GM18507 (cell line): ENCODE measurements at regions not wholly inside any gene's neighbourhood (a gene's known extent, or its start where the extent isn't known, plus 50 kb on each side); places are given as distances from the start of the nearest gene placed in this dataset.
"Not testable (repeated sequence)": the region's sequence is repeated elsewhere in the genome, so short reads cannot be mapped to it uniquely, and the experiment has no call there.

Experiments
- DNase-seq: peaks from one replicate; pipeline ENCODE4 v3.0.0; 2011; ENCODE audit warnings: low read depth; ENCODE audit not compliant: insufficient read length; ENCODE audit errors: extremely low spot score
- FAIRE-seq: peaks from 2 replicates; lab custom pipeline; 2011; peaks lifted over from hg19 to GRCh38; lab: Jason Lieb, UNC

DNA sequence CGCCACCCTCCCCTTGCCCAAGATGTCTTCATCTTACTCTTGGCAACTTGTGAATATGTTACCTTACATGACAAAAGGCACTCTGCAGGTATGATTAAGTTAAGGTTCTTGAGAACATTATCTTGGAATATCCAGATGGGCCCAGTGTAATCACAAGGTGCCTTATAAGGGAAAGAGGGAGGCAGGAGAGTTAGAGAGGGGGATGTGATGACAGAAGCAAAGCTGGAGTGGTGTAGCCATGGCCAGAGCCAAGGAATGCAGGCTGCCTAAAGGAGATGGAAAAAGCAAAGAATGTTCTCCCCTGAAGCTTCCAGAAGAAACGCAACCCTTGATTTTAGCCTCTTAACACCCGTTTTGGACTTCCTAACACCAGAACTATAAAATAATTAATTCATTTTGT, 318.0 kb downstream of the C7orf25 start:
- DNase-seq: no peak
- FAIRE-seq: no peak

- DNase-seq (no peak), FAIRE-seq (no peak)
These were observed 321.0 kb downstream of the C7orf25 start for GRCh38 chr7:42590771-42591310.

- no peak for DNase-seq
- FAIRE-seq: no peak
These were observed 323.0 kb downstream of the C7orf25 start for GRCh38 chr7:42588876-42589275.

DNA sequence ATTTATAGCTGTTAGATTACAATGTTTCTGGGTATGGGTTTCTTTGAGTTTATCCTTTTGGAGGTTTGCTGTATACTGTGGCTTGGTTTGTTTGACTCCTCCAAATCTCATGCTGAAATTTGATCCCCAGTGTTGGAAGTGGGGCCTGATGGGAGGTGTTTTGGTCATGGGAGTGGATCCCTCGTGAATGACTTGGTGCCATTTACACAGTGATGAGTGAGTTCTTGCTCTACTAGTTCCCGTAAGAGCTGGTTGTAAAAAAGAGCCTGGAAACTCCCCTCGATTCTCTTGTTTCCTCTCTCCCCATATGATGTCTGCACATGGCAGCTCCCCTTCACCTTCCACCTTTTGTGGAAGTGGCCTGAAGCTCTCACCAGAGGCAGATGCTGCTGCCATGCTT, 324.1 kb downstream of the C7orf25 start:
- DNase-seq (no peak), FAIRE-seq (no peak)

GRCh38 chr7:42580061-42580460, 331.8 kb downstream of the C7orf25 start:
- no peak for FAIRE-seq

DNA sequence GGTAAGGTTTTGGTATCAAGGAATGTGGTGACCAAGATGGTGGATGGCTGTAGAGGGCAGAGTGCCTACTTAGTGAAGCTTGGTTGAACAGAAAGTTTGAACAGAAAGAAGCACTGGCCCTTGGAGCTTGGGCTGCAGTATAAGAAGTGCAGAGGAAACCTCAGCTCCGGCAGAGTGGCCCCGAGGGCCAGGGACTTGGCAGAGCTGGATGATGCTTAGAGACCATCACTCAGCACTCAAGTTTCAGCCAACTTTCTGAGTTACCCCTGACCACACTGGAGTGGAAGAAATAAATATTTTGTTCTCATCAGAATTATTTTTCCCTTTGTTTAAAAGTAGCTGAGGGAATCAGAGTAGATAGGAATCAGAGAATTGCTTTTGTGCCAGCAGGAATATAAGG, 336.7 kb downstream of the C7orf25 start:
- DNase-seq (no peak), FAIRE-seq (no peak)

More at GRCh38 chr7:42580061-42580460, 331.8 kb downstream of the C7orf25 start:
- DNase-seq: no peak

GRCh38 chr7:42574685-42575084, 337.2 kb downstream of the C7orf25 start:
- DNase-seq (no peak), FAIRE-seq (no peak)

DNA sequence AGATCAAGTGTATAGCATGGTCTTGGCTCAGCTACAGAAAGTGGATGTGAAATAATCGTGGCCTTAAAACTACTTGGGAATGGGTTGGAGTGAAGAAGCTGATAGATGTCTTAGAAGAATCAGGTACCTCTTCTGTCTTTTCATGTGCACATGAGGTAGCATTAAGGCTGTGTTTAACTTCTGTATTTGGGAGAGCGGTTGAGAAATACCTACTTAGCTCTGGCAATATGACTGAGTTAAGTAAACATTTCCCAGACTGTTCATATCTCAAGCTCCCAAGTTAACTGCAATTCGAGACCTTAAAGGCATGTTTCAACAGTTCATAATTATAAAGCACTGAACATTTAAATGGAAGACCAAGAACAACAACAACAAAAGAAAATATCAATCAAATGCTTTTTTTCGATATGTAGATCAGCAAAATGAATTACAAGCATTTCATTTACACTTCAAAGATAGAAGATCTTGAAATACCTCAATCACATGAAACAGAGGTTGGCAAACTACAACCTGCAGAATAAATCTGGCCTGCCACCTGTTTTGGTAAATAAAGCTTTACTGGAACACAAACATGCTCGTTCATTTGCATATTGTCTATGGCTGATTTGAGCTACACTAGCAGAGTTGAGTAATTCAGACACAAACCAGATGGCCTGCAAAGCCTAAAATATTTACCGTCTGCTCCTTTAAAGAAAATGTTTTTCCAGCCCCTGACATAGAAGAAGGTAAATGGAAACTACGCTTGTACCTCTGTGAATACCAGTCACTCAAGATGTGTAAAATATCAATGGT, 337.1 kb upstream of the GLI3 start:
- FAIRE-seq: no peak

DNA sequence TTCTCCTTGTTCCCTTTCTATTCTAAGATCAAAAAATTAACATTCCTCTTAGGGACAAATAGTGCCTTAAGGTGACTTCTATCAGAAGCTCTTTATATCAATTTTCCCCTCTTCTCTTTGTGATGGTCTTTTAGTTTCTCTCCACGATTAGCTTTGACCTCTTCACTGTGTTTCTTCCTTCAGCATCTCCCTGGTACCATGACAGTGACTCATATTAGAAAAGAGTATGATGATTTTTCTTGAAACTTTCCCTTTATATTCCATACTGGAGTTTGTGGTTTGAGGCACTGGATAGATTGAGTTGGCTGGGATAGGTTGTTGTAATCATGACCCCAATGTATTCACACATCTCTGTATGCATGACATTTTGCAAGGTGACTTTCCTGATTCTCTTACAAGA, 335.6 kb upstream of the GLI3 start:
- DNase-seq: no peak
- FAIRE-seq: no peak

More for the DNA sequence above, 337.1 kb upstream of the GLI3 start:
- DNase-seq: no peak

DNA sequence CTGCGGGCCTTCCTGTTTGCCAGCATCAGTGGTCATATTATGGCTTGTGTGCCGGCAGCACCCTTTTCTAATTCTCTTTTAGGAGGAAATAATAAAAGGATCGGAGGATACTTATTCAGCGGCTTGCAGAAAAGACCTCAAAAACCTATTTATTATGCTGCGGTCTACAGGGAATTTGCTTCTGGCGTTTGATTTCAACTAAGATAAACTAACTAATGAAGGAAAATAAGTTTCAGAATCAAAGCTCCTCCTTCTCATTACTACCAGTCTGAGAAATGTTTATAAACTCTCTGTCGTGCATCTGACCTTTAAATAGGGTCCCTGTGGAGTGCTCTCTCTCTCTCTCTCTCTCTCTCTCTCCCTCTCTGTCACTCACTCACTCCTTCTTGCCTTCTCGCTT, 335.0 kb upstream of the GLI3 start:
- DNase-seq (no peak), FAIRE-seq (no peak)

GRCh38 chr7:42570944-42571343, 333.9 kb upstream of the GLI3 start:
- DNase-seq (no peak), FAIRE-seq (no peak)

DNA sequence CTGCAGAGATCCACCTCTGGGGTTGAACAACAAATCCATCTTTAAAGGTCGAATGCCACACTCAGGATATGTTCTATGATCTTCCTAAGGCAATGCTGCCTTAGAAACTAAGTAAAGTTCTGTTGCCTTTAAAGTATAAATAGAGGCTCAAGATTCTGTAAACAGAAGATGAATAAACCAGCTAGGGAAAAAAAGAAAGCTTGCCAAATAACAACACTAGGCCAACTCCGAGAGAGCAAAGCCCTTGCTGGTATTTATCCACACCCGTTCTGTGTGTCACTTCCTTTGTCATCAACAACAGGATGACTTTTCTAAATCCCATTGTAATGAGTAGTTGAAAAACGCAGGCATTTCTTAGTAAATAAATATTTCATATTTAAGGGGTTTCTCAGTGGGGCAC, 330.0 kb upstream of the GLI3 start:
- FAIRE-seq (no peak), DNase-seq (no peak)

- FAIRE-seq (no peak), DNase-seq (no peak)
These were observed 324.8 kb upstream of the GLI3 start for GRCh38 chr7:42561797-42562196.

DNA sequence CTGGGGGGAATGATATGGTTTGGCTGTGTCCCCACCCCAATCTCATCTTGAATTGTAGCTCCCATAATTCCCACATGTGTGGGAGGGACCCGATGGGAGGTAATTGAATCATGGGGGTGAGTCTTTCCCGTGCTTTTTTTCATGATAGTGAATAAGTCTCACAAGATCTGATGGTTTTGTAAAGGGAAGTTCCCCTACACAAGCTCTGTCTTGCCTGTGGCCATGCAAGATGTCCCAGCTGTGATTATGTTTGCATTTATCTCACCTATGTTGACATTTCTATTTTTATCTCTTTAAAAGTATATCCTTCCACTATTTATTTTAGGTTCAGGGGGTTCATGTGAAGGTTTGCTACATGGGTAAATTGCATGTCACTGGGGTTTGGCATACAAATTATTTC, 323.9 kb upstream of the GLI3 start:
- no peak for DNase-seq
- FAIRE-seq: no peak

DNA sequence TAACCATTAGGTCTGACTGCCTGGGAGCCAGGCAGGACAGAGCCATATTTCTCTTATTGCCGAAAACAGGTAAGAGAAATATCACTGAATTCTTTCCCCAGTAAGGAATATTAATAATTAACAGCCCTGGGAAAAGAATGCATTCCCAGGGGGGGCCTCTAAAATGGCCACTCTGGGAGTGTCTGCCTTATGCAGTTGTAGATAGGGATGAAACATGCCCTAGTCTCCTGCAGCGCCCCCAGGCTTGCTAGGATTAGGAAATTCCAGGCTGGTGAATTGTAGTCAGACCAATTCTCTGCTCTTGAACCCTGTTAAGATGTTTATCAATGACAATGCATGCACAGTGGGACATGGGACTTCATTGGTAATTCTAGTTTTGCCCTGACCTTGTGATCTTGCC, 317.9 kb upstream of the GLI3 start:
- not testable (repeated sequence) for DNase-seq, FAIRE-seq

DNA sequence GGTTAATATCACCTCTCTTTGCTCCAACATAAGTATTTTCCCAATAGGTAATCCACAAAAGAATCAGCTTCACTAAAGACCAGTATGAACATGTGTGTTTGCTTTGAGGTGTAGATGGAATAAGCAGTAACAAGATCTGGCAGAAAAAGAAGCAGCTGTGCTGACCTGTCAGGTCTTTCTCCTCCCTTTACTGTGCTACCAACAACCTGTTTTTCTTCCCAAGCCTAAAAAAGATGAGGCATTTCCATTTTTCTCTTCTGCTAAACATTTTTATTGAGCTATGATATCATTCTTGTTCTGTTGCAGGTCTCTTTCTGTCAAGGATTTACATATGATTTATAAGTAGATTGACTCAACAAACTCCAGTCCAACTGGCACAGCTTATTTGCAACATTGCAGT, 315.2 kb upstream of the GLI3 start:
- FAIRE-seq: no peak
- DNase-seq: no peak

DNA sequence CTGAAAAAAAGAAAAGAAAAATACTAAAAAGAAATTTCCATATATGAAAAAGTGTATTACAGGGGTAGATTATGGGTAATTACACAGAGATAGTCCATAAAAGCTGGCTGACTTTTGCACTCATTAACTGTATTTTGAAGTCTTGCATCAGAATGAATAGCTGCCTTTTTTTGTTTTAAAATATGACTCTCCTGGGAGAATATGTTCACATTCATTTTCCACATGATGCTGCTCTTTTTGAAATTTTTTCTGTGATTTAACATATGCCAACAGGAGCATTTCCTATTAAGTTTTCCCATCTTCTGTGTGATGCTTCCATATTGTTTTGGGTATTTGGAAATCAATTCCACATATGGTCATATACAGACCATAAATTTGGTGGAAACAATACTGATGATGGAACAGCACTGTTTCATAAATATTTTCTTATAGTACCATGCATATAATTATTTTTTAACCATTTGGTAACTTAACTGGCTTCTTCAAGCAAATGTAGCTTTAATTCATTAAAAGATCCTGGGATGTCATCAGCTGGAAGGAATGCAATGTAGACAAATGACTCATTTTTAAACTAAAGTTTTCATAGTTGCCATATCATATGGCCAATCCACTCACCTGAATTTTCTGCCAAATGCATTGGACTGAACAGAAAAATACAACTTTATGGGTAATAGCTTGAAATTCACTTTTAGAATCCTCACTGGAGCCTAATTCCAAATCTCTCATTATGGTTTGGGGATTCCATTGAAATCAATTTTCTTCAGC, 313.9 kb upstream of the GLI3 start:
- FAIRE-seq (no peak), DNase-seq (no peak)

DNA sequence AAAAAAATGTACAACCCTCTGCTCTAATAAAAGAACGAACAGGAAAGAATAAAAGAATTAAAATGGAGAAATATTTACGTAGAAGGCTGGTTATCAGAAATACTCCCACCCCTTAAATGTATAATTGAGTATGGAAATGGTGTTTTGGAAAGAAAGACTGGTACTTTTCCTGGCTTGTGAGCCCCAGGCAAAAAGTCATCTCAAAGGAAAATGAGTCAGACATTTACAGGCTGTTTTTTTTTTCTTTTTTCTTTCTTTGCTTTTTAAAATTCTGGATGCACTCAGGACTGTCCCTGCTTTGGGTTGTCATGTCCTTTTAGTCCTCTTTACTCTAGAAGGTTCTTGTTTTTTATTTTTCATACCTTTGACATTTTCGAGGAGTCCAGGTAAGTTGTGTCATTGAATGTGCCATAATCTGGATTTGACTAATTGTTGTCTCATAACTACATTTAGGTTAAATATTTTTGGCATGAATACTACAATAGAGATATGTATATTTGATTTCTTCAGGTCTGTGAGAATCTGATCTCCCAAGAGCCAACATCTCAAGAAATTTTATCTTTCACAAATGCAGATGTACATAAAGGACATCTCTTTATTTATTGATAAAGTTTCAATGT, 313.0 kb upstream of the GLI3 start:
- DNase-seq: no peak
- FAIRE-seq: no peak

DNA sequence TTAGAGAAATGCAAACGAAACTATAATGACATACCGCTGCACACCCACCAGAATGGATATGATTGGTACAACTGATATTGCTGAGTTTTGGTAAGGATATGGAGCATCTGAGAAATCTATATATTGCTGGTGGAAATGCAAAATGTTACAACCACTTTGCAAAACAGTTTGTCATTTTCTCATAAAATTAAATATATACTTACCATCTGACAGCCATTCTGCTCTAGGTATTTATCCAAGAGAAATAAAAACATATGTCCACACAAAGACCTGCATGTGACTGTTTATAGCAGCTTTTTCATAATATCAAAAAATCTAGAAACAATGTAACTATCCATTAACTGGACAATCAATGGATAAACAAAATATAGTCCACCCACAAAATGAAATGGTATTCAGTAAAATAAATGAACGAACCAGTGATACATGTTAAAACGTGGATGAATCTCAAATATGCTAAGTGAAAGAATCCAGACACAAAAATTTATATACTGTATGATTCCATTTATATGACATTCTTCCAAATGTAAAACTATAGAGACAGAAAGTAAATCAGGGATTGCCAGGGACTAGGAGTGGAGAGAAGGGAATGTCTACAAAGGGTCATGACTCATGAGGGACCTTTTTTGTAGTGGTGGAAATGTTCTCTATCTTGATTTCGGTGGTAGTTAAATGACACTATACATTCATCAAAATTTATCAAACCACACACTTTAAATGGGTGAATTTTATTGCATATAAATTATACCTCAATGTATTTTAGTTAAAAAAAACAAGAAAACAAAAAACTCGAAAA, 312.0 kb upstream of the GLI3 start:
- no peak for DNase-seq
- FAIRE-seq: no peak
